SK-N-SH treated with all-trans-retinoic acid at 6 μM for 48 hours (cell line): ENCODE measurements at regions not wholly inside any gene's neighbourhood (a gene's known extent, or its start where the extent isn't known, plus 50 kb on each side); places are given as distances from the start of the nearest gene placed in this dataset.

ENCODE experiments used
- ARNTL ChIP-seq: fragments of 450-650 bp; formaldehyde crosslinking; IDR thresholded peaks from 2 replicates; pipeline ENCODE4 v1.5.0; 2020; ENCODE audit warnings: low read depth, mild to moderate bottlenecking, moderate library complexity, borderline replicate concordance
- TCF4 ChIP-seq: fragments of 250-450 bp; sonication (Bioruptor Pico); IDR thresholded peaks from 2 replicates; pipeline ENCODE4 v1.8.0; 2021; ENCODE audit warnings: mild to moderate bottlenecking, moderate library complexity, borderline replicate concordance
- ZNF565 ChIP-seq: fragments of 450-650 bp; formaldehyde crosslinking; conservative IDR thresholded peaks from 2 replicates; pipeline ENCODE4 v1.5.0; 2020; ENCODE audit warnings: low read depth, mild to moderate bottlenecking, moderate library complexity
- ZNF70 ChIP-seq: fragments of 450-650 bp; formaldehyde crosslinking; IDR thresholded peaks from 2 replicates; pipeline ENCODE4 v1.5.0; 2020; ENCODE audit warnings: mild to moderate bottlenecking, moderate library complexity
- ZNF8 ChIP-seq: fragments of 450-650 bp; formaldehyde crosslinking; IDR thresholded peaks from 2 replicates; pipeline ENCODE4 v1.5.0; 2020; ENCODE audit warnings: mild to moderate bottlenecking, moderate library complexity

DNA sequence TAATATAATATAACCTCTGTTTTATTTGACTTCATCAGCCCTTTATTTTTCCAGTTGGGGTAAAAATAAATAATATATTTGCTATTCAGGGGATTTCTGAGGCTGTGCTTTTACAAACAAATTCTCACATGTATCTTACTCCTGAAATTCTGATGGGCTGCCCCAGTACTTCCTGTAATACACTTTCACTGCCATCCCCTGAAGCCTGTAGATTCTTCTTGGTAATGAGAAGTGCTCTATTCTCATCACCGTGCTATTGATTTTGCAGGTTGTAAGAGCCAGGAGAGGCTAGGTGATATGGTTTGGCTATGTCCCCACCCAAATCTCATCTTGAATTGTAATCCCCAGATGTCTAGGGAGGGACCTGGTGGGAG, 91.9 kb upstream of the CEP78 start:
- no peak for TF ChIP-seq ZNF8 (CRISPR knock-in tag)
- no peak for TF ChIP-seq TCF4 (CRISPR knock-in tag)
- TF ChIP-seq ZNF70 (CRISPR knock-in tag): no peak
- no peak for TF ChIP-seq ARNTL (CRISPR knock-in tag)
- TF ChIP-seq ZNF565: no peak
